ENCODE measurements at regions not wholly inside any gene's neighbourhood (a gene's known extent, or its start where the extent isn't known, plus 50 kb on each side); places are given as distances from the start of the nearest gene placed in this dataset.

DNA sequence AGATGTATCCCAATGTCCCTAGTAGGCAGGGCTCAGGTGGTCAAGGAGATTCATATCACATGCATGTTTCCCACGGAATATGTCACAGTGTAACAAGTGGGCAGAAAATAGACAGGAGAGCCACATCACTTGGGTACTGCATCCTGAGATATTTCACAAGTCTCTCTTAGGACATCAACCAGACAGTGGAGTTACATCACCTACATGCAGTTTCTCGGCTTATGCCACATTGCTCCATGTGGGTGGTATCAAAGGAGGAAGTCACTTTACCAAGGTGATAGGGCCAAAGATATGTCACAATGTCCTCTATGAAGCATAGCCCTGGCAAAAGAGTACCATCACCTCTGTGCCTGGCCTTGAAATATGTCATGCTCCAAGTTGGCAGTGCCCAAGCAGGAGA lies 1056.7 kb upstream of the AMELY start:
- no peak for DNase-seq

DNA sequence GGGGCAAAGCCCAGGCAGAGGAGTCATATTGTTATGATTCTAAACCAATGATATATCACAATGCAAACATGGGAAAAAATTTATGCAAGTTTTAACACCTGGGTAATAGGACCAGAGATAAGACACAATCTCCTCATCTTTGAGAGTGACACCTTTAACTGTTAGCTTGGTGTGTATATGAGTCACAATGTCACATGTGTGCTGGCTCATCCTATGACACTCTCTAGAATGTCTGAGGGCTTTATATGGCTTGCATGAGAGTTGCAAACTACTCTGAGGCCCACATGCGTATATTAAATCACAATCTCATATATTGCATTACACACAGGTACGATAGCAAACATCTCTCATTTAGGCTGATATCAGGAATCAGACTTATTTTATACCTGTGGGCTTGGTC lies 1055.4 kb upstream of the AMELY start:
- no peak for DNase-seq

DNA sequence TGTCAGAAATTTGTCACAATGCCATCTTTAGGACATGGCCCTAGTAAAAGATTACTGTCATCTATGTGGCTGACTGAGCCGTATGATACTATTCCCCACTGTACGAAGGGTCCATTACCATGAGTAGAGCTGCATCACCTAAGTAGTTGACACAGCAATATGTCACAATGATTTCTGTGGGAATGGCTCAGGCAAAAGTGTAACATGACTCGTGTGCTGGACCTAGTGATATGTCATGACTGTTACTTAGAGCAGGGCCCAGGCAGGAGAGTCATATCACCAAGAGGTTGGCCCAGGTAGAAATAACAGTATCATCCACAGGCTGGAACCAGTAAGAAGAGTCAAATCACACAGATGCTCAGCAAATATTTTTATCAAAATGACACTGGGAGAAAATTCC lies 1051.8 kb upstream of the AMELY start:
- DNase-seq: no peak

- DNase-seq: no peak
These were observed 1050.8 kb upstream of the AMELY start for GRCh38 chrY:7962350-7962749.

DNA sequence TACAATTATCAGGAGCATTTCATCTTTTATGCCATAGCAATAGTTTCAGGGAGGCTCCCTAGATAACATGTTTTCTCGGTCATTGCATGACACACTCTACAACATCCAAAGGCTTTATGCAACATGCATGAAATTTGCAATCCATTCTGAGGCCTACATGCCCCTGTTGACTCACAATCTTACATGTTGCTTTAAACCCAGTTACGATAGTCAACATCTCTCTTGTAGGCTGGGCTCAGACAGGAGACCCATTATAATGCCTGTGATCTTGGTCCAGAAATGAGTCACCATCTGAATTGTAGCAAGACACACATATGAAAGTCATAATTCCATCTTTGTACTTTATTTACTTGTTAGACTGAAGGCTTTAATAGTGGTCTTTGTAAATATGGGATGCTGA lies 1050.3 kb upstream of the AMELY start:
- no peak for DNase-seq

DNA sequence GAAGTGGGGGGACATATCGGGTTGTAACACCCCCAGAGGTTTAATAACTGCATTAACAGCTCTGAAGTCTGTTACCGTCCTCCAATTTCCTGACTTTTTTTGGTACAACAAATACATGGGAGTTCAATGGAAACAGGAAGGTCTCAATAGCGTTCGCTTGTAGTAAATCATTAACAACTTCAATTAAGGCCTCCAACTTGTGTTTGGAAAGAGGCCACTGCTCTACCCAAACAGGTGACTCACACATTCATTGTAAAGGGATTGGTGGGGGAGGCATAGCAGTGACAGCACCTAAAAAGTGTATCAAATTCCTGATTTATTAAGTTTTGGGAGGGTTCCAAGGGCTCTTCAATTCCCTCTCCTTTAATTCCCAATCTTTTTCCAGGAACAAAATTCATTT lies 1046.2 kb upstream of the AMELY start:
- no peak for DNase-seq

DNA sequence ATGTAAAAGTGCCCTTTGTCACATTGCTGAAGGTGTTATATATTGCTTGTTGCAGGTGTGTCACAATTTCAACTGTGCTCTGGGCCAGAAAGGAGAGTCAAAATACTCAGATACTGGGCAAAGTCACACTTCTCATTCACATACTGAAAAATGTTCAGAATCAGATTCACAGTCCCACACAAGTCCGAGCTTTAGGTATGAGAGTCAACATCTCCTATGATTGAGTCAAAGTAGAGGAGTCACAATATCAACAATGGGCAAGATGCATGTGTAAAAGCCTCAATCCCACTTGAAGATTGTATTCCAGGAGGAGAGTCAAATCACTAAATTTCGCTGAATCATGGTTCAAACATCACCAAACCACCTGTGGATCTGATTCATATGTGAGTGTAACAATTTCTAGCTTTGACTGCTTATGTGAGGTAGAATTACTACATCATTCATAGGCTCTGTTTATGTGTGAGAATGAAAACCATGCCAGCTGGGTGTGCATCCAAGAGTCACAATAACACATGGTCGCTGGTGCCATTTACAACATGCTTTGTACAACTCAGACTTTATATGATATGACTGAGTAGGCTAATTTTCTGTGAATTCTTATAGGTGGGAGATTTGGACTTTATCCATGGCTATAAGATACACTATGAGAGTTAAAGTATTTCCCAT lies 1039.8 kb upstream of the AMELY start:
- no peak for DNase-seq

DNA sequence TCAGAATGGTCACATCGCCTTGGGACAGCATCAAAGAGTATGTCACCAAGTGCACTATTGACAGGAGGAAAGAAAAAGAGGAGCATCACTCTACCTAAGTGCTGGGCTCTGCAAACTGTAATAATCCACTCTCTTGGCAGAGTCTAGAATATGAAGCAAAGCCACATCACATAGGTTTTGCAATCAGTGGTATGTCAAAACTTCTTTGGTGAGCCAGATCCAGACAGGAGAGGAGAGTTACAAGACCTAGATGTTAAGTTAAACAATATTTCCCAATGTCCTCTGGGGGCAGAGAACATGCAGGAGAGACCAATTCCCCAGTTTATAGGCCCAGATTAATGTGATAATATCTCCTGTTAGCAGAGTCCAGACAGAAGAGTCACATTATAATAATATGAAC lies 1032.6 kb upstream of the AMELY start:
- DNase-seq: no peak

DNA sequence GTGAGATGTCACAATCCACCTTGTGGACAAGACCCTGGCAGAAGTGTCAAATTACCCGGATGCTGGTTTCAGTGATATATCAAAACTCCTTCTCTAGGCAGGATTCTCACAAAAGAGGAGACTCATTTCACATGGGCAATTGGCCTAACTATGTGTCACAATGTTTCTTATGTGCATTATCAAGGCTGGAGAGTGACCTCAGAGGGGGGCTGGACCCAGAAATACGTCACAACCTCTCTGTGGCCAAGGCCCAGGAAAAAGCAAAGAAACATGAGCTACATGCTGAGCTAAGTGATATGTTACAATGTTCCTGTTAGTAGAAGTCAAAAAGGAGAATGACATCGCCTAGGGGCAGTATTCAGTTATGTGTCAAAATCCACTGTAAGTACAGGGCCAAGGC lies 1031.2 kb upstream of the AMELY start:
- DNase-seq: no peak

DNA sequence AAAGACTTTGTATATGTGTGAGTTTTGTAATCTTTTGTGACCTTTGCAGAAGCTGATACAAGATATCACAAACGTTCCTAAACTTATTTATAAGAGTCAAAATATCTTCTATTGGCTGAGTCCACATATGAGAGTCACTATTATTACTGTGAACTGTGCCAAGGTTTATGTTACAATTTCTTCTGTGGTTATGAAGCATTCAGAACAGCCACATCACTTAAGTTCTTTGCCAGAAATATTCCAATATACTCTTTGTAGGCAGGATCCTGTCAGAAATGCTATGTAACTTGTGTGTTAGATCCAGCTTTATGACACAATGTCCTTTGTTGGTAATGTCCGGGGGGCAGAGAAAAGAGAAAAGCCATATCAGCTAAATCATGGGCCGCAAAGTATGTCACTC lies 1030.3 kb upstream of the AMELY start:
- DNase-seq: no peak

GRCh38 chrY:7938982-7939718 lies 1027.6 kb upstream of the AMELY start:
- no peak for DNase-seq

DNA sequence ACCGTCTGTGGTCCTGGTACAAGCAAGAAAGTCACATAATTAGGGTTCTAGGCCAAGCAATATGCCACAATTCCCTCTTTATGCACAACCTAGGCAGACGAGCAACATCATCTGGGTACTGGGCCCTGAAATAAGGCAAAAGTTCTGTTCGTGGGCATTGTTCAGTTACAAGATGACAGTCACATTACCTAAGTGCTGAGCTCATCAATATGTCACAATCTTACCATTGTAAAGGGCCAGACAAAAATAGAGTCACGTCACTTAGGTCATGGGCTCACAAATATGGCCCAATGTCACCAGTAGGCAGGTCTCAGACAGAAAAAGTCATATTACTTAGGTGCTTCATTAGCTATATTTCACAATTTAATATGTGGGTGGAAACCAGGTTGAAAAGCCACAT lies 1025.3 kb upstream of the AMELY start:
- no peak for DNase-seq

- peak; percentile 54 for DNase-seq
These were observed 1024.5 kb upstream of the AMELY start for GRCh38 chrY:7936046-7936445.

DNA sequence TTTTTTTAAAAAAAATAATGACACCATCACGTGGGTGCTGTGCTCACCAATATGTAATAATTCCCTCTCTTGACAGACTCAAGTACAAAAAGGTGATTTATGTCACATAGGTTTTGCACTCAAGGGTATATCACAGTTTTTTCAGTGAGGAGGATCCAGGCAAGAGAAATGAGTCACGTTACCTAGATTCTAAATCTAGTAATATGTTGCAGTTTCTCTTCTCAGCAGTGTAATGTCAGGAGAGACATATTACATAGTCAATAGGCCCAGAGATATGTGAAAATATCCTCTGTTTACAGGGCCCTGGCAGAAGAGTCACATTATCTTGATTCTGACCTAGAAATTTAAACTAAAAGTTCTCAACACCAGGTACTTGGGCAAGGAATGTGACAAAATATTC lies 1024.1 kb upstream of the AMELY start:
- no peak for DNase-seq

- DNase-seq: no peak
These were observed 1020.9 kb upstream of the AMELY start for GRCh38 chrY:7932424-7932823.

DNA sequence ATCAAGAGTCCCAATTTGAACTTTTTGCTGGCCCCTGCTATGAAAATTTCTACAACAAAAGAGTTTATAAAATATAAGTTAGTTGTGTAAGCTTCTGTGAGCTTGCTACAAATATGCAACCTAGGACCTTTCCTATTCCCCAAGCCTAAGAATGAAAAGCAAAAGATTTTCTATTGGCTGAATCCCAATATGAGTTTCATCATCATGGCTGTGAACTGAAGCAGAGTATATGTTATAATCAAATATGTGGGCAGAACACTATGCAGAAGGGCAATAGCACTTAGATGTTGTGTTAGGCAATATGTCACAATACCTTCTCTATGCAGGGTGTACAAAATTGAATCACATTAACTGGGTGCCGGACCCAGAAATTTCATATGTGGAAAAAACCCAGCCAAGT lies 1018.3 kb upstream of the AMELY start:
- DNase-seq: no peak

GRCh38 chrY:7924059-7924458 lies 1012.5 kb upstream of the AMELY start:
- no peak for DNase-seq

GRCh38 chrY:7923476-7924017 lies 1012.0 kb upstream of the AMELY start:
- DNase-seq: no peak

GRCh38 chrY:7920382-7920781 lies 1008.8 kb upstream of the AMELY start:
- DNase-seq: no peak

- no peak for DNase-seq
These were observed 977.0 kb upstream of the AMELY start for GRCh38 chrY:7888506-7888905.

DNA sequence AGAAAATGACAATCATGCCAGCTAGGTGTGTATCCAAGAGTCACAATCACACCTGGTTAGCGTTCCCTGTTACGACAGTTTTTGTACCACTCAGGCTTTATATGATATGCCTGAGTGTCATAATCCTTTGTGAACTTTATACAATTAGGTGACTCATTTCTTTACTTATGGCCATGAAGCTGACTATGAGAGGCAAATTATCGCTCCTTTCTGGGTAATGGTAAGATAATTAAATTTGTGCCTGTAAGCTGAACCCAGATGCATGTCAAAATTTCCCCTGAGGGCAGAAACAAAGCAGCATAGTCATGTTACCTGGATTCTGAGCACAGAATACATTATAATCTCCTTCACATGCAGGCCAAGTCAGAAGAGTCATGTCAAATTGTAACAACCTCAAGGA lies 970.1 kb upstream of the AMELY start:
- DNase-seq: no peak

- DNase-seq: no peak
These were observed 967.7 kb upstream of the AMELY start for GRCh38 chrY:7879245-7879644.

DNA sequence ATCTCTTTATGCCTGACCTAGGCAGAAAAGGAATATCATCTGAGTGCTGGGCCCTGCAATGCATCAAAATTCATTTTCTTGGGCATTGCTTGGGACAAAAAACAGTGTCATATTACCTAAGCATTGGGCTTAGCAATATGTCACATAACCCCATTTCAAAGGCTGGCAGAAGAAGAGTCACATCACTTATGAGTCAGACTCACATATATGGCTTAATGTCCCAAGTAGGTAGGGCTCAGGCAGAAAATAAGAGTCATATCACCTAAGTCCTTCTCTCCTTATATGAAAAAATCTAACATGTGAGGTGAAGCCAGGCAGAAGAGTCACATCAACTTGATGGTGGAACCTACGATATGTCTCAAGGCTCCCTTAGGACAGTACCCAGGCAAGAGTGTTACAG lies 967.2 kb upstream of the AMELY start:
- no peak for DNase-seq

GRCh38 chrY:7877458-7877857 lies 965.9 kb upstream of the AMELY start:
- no peak for DNase-seq

DNA sequence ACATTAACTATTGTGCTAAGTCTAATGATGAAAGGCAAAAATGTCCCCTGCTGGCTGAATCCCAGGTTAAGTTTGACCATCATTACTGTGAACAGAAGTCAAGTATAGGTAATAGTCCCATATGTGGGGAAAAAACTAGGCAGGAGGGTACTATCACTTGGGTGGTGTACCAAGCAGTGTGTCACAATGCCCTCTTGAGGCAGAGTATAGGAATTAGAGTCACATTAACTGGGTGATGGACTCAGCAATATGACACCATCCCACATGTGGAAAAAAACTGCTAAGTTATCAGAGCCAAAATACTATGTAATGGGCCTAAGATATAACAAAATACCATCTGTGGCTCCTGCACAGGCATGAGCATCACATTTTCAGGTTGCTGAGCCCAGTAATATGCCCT lies 962.5 kb upstream of the AMELY start:
- peak; percentile 50 for DNase-seq
